Endothelial cell (in vitro differentiated cells): ENCODE measurements at regions not wholly inside any gene's neighbourhood (a gene's known extent, or its start where the extent isn't known, plus 50 kb on each side); places are given as distances from the start of the nearest gene placed in this dataset.

ENCODE experiments used
- DNase-seq: peaks from one replicate; pipeline ENCODE4 v3.0.0; 2021; ENCODE audit warnings: low spot score
- H3K27ac Mint-ChIP-seq: one replicate; pipeline ENCODE4 v1.8.0; 2021; ENCODE audit warnings: mixed read lengths, inconsistent platforms; ENCODE audit not compliant: unreplicated experiment
- H3K27me3 Mint-ChIP-seq: one replicate; pipeline ENCODE4 v1.8.0; 2021; ENCODE audit warnings: mild to moderate bottlenecking, moderate library complexity, mixed read lengths, inconsistent platforms; ENCODE audit not compliant: unreplicated experiment
- H3K36me3 Mint-ChIP-seq: one replicate; pipeline ENCODE4 v1.8.0; 2021; ENCODE audit warnings: mild to moderate bottlenecking, low read depth, mixed read lengths, inconsistent platforms; ENCODE audit not compliant: unreplicated experiment
- H3K4me1 Mint-ChIP-seq: one replicate; pipeline ENCODE4 v1.8.0; 2021; ENCODE audit warnings: mild to moderate bottlenecking, mixed read lengths, inconsistent platforms; ENCODE audit not compliant: unreplicated experiment
- H3K4me3 Mint-ChIP-seq: one replicate; pipeline ENCODE4 v1.8.0; 2021; ENCODE audit warnings: mild to moderate bottlenecking, mixed read lengths, inconsistent platforms; ENCODE audit not compliant: unreplicated experiment
- H3K9me3 Mint-ChIP-seq: one replicate; pipeline ENCODE4 v1.8.0; 2021; ENCODE audit warnings: mixed read lengths, inconsistent platforms; ENCODE audit not compliant: unreplicated experiment
- CTCF ChIP-seq: fragments of 200-600 bp; sonication (generic); IDR thresholded peaks from one replicate; pipeline ENCODE4 v1.5.0; 2021; ENCODE audit warnings: antibody characterized with exemption; ENCODE audit not compliant: unreplicated experiment

DNA sequence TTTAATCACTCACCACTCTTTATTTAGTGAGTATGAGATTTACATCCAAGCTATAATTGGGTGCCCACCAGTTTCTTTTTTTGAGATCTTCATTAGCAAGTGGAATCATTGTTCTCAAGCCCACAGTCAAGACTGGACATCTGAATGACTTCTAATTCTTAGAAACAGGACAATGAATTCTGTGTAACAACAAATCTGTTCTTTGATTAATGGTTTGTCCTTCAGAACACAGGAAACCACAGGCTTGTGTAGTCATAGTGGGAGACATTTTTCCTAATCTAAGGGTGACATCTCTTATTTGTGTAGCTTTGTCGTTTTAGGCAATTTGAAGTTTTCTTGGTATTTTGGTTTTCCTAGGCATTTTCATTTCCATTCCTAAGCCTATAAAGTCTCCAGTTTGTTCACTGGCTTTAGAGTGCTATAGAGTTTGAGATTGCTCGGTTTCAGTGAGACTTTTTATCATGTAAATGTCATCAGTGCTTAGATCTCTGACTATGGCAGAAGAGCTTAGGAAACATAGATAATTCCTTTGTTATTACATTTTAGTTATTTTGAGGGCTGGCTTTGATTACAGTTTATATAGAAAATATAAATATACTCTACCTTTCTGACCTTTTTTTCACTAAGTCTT lies 903.9 kb upstream of the MAP3K7 start:
- H3K4me3 Mint-ChIP-seq: no peak overlapping the region
- DNase-seq: no peak
- H3K4me1 Mint-ChIP-seq: no peaks in the 10 kb centered on the region
- H3K27ac Mint-ChIP-seq: no peak overlapping the region
- no peaks in the 10 kb centered on the region for H3K9me3 Mint-ChIP-seq
- TF ChIP-seq CTCF: no peak
- H3K36me3 Mint-ChIP-seq: no peaks in the 10 kb centered on the region
- no peaks in the 10 kb centered on the region for H3K27me3 Mint-ChIP-seq

DNA sequence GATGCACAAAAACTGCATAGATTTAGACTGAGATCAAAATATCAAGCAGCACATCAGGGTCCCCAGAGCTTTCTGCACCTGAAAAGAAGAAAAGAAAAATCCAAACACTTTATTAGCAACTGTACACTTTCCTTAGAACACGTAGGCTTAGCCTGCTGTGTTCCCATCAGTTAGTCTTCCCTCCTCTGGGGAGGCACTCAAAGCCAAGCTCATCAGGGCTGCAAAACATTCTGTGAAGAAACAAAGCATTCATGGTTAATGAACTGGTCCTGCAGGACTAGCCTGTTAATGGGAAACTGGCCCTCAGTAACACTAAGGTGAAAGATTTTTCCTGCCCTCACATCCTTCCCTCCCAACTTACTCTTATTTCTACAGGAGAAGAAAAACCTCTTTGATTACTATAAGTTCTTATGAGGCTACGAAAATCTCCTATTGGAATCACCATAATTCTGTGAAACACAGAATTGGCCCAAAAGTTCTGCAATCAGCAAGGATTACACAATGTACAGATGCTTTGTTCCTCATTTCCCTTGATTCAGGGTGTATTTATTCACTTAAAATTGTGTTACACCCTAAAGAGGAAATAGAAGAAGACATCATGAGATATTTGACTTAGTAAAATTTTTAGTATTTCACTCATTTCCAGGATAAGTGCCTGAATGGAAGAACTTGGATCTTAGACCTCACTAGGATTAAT lies 901.0 kb upstream of the MAP3K7 start:
- H3K27me3 Mint-ChIP-seq: no peaks in the 10 kb centered on the region
- DNase-seq: no peak
- H3K27ac Mint-ChIP-seq: no peak overlapping the region
- no peak for TF ChIP-seq CTCF
- no peaks in the 10 kb centered on the region for H3K9me3 Mint-ChIP-seq
- H3K36me3 Mint-ChIP-seq: no peaks in the 10 kb centered on the region
- no peak overlapping the region for H3K4me3 Mint-ChIP-seq
- H3K4me1 Mint-ChIP-seq: no peaks in the 10 kb centered on the region

DNA sequence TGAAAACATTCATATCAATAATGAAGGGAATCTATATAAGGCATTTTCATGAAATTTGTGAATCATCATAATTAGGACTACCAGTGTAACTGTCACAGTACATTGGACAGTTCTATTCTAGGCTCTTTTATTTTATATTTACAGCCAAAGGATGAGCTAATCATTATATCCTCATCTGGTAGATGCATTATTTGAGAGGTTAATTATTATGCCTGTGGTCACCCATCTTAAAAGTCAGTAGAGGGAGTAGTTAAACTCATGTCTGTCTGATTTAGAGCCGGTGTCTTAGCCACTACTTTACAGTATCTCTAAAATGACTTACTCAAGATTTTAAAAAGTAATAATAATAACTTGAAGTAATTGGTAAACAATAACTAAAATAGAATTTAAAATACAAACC lies 899.3 kb upstream of the MAP3K7 start:
- peaks cover 2% of the 10 kb centered on the region for H3K4me1 Mint-ChIP-seq
- H3K4me3 Mint-ChIP-seq: no peak overlapping the region
- DNase-seq: no peak
- H3K27me3 Mint-ChIP-seq: no peaks in the 10 kb centered on the region
- no peaks in the 10 kb centered on the region for H3K36me3 Mint-ChIP-seq
- no peak overlapping the region for H3K27ac Mint-ChIP-seq
- TF ChIP-seq CTCF: no peak
- no peaks in the 10 kb centered on the region for H3K9me3 Mint-ChIP-seq

DNA sequence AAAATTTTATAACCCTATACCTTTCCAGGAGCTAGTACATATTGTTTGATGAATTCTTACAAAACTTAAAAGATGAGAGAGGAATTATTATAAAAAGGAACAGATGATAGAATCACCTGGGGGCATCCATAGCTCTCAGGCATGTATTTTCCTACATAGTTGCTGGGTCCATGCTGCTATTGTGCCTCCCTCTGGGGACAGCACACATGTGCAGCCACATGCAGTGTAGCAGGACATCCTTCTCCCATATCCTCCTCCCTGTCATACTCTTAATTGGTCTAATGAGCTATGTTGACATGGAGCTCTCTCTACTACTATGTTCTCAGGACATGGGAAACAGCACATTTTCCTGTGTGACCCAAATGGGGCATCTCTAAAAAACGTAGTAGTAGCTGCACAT lies 898.2 kb upstream of the MAP3K7 start:
- TF ChIP-seq CTCF: no peak
- H3K36me3 Mint-ChIP-seq: no peaks in the 10 kb centered on the region
- no peak for DNase-seq
- peaks cover 2% of the 10 kb centered on the region for H3K4me1 Mint-ChIP-seq
- H3K4me3 Mint-ChIP-seq: no peak overlapping the region
- H3K9me3 Mint-ChIP-seq: no peaks in the 10 kb centered on the region
- H3K27me3 Mint-ChIP-seq: no peaks in the 10 kb centered on the region
- no peak overlapping the region for H3K27ac Mint-ChIP-seq

DNA sequence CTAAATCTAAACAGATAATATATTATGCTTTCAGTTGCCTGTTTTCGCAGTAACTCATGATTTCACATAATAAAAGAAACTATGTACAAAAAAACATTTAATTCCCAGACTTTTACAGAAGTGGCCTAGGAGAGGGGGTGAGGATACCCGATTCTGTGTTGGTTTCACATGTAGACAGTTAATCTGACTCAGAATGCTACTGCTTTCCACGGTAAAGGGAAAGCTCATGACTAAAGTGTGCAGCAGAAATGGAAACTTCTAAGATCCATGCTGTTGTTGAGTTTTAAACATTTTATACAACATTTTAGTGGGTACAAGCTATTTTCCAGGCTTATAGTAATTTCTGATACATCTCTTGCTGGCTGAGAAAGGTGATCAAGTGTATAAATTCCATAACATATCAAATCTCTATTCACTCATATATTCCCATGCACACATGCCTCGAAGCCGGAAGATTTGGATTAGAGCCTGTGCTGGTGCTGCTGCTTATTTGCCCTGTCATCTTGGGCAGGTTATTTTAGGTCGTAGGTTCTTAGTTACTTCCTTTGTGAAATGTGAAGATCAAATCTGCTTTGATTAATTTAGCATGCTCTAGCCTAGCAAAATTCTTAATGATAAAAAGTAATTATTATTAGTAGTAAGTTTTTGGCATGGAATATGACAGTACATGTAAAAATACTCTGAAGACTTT lies 896.7 kb upstream of the MAP3K7 start:
- no peak overlapping the region for H3K4me3 Mint-ChIP-seq
- H3K36me3 Mint-ChIP-seq: no peaks in the 10 kb centered on the region
- DNase-seq: no peak
- no peak overlapping the region for H3K27ac Mint-ChIP-seq
- TF ChIP-seq CTCF: no peak
- H3K27me3 Mint-ChIP-seq: peaks cover 1% of the 10 kb centered on the region
- H3K4me1 Mint-ChIP-seq: peaks cover 7% of the 10 kb centered on the region
- no peaks in the 10 kb centered on the region for H3K9me3 Mint-ChIP-seq
